Activated CD4-positive, alpha-beta T cell treated with anti-CD3 and anti-CD28 coated beads for 4 hours (primary cell): ENCODE measurements at regions not wholly inside any gene's neighbourhood (a gene's known extent, or its start where the extent isn't known, plus 50 kb on each side); places are given as distances from the start of the nearest gene placed in this dataset.

Source experiments
- DNase-seq, 2 donors: peaks; one replicate each; pipeline ENCODE4 v3.0.0-alpha.2; 2020

DNA sequence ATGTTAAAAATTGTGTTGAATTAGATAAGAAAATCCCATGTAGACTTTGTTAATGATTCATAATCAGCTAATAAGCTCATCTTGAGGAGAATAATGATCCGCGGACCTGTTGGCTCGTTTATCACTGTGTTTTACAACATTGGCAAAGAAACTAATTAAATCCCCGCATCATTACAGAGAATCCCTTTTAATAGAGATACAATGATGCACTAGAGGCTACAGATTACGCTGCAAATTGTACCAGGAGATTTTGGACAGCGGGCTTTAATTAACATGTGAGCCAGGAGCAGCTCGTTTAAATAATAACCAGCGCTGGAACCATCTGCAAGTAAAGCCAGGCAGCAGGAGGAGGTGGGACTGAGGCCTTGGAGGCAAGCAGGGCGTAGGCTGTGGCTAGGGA is 280.3 kb upstream of the POU3F1 start:
- no peak for DNase-seq

DNA sequence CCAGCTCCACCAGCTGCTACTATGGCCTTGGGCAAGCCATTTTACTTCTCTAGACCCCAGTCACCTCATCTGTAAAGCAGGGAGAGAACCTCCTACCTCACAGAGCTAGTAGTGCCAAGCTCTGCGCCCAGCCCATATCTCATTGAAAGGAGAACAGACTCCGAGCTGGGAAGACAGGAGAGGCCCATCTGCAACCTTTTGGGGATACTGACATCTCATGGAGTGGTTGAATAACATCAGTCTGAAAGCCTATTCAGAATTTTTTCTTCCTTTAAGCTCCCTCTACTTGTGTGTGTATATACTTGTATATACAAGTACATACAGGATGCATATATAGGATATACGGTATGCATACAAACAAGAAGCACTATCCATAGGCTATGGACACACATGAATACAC is 279.5 kb upstream of the POU3F1 start:
- no peak for DNase-seq

DNA sequence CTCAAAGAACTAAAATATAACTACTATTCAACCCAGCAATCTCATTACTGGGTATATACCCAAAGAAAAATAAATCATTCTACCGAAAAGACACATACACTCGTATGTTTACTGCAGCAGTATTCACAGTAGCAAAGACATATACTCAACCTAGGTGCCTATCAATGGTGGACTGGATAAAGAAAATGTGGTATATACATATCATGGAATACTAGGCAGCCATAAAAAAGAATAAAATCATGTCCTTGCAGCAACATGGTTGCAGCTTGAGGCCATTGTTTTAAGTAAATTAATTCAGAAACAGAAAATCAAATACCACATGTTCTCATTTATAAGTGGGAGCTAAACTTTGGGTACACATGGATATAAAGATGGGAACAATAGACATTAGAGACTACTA is 266.2 kb upstream of the POU3F1 start:
- DNase-seq = no peak

DNA sequence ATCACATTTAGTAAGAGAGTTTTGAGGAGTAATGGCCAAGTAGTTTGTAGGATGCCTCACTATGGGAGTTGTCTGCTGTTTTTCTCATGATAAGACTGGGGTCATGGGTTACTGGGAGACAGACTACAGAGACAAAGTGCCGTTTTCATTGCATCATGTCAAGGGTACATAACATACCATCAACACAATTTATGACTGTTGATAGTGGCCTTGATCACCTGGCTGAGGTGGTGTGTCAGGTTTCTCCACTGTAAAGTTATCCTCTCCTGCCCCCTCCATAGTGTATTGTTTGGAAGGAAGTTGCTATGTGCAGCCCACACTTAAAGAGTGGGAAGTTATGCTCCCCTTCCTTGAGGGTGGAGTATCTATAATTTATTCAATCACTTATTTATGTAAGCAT is 263.5 kb upstream of the POU3F1 start:
- no peak for DNase-seq

DNA sequence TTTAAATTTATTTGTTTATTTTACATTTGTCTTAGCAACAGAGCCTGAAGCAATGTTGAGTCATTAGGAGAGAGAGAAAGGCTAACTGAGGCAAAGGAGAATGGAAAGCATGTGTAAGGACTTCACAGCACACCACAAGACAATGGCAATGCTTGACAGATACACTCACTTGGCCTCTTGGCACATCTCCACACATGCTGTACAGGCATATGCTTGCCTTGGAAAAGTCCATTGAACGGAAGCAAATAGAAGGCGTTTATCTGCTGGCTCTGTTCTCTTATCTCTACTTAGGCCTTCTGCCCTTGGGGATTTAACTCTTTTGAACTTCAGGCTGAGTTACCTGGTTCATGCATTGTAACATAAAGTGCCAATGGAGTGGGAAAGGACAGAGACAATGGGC is 262.2 kb upstream of the POU3F1 start:
- no peak for DNase-seq

DNA sequence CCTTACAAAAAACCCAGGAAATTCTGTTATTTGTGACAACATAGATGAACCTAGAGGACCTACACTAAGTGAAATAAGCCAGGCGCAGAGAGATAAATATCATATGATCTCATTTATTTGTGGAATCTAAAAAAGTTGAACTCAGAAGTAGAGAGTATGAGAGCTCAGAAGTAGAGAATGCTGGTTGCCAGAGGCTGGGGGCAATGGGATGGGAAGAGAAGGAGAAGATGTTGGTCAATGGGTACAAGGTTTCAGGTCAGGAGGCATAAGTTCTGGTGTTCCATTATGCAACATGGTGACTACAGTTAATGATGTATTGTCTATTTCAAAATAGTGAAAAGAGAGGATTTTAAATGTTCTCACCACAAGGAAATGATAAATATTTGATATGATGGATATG is 259.1 kb upstream of the POU3F1 start:
- DNase-seq = no peak

DNA sequence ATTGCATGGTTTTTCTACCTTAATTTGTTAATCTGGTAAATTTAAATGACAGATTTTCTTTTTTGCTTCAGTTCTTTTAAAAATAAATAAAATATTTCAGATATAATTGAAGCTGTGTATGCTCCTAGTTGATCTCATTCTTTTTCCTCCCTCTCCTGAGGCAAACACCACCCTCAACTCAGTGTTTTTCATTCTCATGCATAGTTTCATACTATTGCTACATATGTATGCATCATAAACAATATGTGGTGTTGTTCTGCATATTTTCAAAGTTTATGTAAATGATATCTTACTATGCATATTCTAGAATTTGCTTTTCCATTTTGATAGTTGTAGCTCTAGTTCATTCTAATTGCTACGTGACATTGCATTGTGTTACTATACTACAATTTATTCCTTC is 257.2 kb upstream of the POU3F1 start:
- no peak for DNase-seq

DNA sequence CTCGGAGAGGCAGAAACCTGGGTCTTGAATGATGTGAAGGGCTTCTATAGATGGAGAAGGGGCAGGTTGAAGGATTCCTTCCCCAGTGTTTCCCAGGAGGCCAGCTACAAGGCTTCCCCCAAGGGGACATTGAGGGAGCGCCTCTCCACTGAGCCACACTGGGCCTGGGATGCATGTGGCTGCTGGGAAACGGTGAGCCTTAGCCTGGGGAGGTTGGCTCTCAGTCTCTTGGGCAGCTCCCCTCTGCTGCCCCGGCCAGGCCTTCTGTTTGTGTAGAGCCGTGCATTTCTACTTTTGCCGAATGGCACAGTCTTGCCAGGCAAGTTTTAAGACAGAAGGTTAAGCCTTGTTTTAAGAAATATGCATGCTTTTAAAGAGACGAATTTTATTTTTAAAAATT is 254.4 kb upstream of the POU3F1 start:
- no peak for DNase-seq

DNA sequence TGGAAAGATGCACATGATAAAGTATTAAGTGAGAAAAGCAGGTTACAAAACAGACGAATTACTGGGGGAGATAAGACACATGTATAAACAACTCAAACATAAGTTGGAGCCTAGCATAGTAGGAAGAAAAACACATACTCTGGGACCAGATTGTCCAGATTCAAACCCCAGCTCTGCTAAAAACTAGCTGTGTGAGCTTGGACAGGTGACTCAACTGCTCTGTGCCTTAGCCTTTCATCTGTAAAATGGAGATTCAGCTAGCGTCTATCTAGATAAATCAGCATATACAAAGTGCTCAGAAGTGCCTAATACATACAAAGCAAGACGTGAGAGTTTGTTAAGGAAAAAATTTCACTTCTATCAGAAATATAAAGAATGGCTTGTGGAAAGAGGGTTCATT is 254.0 kb upstream of the POU3F1 start:
- no peak for DNase-seq

DNA sequence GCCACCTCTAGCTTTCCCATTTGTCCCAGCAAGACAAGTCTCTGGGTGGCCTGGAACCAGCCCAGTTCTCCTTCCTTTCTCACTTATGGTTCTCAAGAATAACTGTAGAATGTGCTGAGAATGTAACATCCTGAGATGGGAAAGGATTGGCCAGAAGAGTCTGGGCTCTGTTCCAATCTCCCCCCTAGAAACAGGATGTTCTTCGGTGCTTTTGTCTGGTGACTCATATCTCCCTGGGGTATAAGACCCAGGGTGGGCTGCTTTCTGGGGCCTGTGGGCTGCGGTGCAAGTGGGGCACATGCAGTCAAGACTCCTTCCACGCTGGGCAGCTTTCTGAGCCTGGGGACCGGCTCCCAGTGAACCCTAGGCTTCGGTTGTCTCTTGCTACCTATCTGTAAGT is 251.2 kb upstream of the POU3F1 start:
- no peak for DNase-seq

DNA sequence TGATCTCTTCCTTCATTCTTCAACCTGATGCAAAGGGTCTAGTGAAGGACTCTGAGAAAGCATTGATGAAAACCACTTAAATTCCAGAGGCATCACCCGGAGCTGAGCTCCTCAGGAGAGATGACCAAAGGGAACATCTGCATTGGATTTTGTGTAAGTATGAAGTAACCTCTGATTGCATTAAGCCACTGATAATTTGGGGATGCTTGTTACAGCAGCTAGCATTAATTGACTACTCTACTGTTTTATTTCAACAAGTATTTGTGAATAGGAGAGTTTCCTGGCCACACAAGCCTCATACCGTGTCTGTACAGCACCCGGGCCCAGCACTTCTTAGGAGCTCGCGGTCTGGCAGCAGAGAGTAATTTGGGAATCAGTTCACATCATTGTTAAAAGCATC is 250.7 kb upstream of the POU3F1 start:
- DNase-seq = no peak

DNA sequence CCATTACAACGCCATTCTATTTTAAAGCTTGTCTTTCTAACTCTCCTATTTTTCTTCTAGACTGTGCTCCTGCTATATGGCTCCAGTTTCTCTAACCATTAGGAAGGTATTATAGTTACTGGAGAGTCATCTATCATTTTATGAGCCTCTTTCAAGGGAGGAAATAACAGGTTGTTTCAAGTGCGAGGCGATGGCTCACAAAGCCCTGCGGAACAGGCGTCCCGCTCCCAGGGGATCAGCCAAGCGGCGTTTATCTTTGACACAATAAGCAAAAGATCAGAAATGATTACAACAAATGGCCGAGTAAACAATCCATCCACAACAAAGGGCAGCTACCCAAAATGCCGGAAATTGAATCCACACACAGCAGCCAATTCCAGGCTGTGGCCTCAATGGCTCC is 249.5 kb upstream of the POU3F1 start:
- DNase-seq = no peak

DNA sequence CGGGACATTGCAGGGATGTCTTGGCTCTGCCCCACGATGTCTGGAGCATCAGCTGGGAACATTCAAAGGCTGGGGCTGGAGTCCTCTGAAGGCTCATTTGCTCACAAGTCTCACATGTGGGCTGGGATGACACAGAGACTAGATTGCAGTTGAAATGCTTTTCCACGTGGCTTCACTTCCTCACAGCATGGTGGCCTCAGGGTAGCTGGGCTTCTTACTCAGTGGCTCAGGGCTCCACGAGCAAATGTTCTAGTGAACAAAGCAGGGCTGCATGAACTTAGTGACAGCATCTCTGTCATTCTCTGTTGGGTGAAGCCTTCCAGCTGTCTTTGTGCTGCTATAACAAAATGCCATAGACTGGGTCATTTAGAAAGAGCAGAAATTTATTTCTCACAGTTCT is 247.0 kb upstream of the POU3F1 start:
- DNase-seq = no peak

DNA sequence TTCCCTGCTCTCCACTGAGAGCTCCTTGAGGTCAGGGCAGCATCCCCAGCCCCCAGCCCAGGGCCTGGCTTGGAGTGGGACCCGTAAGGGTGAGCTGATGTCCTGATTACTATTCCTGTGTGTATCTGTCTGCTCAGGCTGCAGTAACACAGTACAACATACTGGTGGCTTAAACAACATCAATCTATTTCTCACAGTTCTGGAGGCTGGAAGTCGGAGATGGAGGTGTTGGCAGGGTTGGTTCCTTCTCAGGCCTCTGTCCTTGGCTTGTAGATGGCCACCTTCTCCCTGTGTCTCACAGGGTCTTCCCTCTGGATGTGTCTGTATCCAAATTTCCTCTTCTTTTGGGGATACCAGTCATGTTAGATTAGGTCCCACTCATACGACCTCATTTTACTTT is 246.4 kb upstream of the POU3F1 start:
- DNase-seq = no peak

DNA sequence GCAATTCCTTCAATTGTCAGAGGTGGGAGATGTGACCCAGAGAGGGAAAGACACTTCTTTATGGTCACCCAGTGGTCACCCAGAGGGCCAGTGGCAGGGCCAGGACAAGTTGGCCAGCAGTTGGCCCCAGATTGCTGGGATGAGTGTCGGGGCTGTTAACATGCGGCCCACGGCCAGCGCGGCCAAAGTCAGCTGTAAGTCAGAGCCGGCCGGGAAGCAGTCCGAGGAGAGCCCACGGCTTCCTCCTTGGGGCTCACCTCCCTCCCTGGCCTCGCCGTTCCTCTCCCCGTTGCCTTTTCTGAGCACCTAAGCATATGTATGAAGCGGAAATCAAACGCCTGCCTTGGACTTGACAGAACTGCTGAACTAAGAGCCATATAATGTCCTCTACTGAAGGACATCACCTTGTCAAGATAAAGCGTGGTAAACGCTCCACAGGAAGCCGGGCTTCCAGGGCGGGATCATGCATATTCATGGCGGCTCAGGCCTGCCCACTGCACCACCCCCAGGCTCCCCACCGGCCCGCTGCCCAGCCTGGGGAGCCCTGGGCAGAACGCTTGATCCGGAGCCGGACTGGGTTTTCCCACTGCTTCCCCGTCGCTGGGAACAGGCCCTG is 245.4 kb upstream of the POU3F1 start:
- DNase-seq = no peak

DNA sequence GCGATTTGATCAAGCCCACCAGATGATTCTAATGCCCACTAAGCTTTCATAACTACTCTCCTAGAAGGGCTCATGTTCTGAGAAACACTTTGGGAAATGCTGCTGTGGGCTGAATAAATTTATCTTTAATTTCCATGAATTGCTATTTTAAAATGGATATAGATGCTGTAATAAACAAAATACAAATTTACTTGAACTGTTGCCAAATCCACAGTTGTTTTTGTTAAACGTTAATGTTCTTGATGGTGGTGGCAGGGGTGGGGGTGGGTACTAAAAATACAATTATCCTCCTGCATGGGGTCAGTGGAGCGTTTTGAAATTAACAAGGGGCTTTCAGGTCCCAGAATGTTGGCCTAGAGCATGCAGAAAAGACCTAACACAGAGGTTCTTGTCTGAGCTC is 244.7 kb upstream of the POU3F1 start:
- DNase-seq = no peak

DNA sequence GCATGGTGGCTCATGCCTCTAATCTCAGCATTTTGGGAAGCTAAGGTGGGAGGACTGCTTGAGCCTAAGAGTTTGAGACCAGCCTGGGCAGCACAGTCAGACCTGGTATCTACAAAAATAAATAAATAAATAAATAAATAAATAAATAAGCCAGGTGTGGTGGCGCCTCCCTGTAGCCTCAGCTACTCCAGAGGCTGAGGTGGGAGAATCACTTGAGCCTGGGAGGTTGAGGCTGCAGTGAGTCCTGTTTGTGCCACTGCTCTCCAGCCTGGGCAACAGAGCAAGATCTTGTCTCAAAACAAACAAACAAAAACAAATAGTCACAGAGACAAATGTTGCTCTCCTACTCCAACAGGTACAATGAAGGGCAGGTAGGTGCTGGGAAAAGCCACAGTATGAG is 242.4 kb upstream of the POU3F1 start:
- DNase-seq = no peak

DNA sequence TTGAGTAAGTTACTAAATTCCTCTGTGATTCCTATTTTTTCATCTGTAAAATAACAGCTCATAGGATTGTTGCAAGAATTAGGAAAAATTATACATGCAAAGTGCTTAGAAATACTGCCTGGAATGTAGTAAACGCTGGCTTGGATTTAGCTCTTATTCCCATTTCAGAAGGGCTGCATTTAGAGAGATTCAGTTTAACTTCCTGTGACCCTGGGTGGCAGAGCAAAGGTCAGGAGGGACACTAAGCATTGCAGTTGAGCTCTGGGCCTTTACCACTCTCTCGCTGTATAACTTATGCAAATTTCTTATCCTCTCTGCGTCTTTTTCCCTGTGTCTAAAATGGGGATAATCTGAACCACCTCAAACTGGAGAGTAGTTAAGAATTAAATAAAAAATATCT is 241.0 kb upstream of the POU3F1 start:
- DNase-seq = no peak

DNA sequence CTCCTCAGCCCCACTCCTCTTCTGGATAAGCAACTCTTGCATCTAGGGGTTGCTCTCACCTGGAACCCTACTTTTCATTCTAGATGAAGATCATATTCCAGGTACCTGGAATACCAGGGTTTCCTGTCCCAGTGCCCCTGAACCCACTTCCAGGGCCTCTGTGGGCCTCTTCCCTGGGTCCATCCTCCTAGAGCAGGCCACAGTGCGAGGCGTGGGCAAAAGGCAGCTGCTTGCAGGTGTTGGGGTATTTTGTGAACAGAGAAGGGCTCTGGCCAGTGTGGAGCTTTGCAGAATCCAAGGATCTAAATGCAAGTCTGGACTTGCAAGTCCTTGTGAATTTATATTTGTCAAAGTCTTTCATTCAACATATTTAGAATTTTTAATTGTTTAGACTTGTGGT is 240.4 kb upstream of the POU3F1 start:
- DNase-seq = no peak

DNA sequence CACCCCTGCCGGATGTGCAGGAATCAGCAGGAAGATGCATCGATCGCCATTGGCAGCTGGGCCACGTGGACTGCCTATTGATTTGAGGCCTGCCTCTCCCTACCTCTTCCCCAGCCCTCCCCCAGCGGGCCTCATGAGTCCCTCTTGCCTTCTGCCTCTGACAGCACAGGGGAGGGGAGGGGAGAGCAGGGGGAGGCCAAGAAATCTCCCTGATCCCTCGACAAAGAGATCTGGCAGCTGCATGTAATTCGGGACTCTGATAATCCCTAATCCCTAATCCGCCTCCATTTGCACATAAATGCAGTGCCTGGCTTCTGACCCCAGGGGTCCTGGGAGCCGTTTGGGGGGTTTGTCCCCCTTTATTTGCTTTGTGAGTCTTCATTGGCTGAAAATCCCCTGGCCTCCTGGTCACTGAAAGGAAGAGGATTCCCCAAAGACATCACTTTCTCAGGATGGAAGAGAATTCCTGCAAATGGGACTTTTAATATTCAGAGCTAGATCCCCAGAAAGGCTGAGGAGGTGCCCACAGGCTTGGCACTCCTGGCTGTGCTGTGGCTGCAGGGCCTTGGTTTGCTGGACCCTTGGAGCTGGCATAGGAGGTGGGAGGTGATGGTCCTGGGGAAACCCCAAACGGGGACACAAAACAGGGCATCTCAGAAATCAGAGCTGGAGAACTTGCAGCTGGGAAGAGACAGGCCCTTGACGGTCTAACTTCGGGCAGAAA is 239.4 kb upstream of the POU3F1 start:
- DNase-seq = no peak

DNA sequence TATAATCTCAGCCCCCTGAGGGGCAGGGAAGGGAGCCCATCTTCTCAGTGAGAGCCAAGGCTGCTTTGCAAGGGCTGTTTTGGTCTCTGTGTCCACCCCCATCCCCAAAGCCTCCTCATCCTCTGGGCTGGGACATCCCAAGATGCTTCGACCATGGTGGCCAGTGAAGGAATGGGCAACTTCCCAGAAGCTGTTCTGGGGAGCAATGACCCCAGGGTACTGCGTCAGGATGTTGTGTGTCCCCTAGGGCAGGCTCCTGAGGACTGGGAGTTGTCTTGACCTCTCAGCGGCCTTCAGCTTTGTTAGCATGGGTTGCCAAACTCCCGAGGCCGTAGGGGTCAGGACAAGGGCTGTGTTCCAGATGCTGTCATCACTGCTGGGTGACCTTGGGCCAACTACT is 238.4 kb upstream of the POU3F1 start:
- DNase-seq = no peak

DNA sequence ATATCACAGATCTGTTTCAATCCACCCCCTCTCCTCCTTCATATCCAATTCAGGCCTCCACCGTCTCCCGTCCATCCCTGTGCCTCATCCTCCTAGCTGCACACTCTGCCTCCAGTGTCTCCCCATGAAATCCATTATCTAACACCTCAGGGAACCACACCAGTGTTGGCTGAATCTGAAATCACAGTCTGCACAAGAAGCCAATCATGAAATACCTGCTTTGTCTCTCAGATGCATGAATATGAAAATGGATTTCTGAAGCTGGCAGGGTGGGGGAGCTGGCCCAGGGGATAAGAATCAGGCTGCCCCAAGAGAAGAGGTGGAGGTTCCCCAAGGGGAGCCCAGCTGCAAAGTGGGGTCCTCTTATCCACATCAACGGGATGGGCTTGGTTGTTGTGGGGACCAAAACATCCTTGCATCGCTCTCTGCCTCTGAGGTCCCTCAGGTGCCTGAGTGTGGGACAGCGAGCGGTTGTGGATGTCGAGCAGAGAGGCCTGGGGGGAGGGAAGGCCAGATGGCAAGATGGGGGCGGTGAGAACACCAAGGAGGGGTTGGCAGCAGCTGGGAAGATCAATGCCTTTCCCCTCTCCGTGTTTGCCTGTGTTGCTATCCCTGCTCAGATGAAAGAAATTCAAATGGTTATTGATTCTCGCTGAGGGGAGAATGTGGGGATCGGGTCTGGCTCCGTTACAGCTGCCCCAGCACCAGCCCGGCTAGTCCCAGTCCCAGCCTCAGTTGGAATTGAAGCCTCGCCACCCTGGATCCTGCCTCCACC is 237.3 kb upstream of the POU3F1 start:
- DNase-seq = no peak

DNA sequence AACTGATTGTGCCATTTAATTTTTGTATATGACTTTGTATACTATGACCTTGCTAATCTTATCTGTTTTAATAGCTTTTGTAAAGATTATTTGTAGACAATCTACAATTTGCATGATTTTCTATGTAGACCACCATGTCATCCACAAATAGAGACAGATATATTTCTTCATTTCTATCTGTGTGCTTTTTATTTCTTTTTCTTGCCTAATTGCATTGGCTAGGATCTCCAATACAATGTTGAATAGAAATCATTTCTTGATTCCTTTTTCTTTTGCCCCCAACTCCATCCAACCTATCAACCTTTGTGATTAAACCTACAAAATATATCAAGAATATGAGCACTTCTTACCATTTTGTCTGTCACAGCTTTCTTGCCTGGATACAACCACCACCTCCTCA is 232.6 kb upstream of the POU3F1 start:
- DNase-seq = no peak

DNA sequence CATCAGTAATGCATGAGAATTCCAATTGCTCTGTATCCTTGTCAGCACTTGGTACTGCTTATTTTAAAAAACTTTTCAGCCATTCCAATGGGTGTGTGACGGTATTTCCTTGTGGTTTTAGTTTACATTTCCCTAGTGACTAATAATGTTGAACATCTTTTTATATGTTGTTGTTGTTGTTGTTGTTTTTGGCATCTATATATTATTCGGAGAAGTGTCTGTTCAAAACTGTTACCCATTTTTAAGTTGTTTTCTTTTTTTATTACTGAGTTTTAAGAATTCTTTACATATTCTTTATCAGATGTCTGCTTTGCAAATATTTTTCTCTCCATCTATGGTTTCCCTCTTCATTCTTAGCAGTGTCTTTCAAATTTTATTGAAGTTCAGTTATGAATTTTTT is 231.1 kb upstream of the POU3F1 start:
- DNase-seq = no peak

DNA sequence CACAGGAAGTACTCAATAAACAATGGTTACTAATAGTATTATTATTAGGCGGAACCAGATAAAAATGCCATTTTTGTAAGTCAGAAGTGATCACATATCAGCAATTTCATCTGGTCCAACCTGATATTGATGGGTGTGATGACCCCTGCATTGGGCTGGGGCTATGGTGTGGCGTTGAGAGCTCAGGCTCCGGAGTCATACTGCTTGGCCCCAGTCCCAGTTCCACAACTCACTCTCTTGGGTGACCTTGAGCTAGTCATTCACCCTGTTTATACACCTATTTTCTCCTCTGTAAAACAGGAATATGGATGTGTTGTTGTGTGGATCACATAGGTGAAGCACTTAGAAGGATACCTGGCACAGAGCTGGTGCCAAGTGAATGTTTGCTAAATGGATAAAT is 229.4 kb upstream of the POU3F1 start:
- DNase-seq = no peak
